Calu3 (cell line): ENCODE measurements at regions not wholly inside any gene's neighbourhood (a gene's known extent, or its start where the extent isn't known, plus 50 kb on each side); places are given as distances from the start of the nearest gene placed in this dataset.

Source experiments
- BruUV-seq: library from RNA; stranded (reverse); fragments of 400-500 nt; replicated peaks from 2 replicates; lab custom pipeline; 2021; lab: Mats Ljungman, UMichigan
- CTCF ChIA-PET: fragments of 300-600 bp; sonication (Branson Sonifier 250); formaldehyde crosslinking; loops from one replicate; lab custom pipeline; 2022; ENCODE audit warnings: antibody characterized with exemption; lab: Charles Lee
- DNase-seq: peaks from one replicate; pipeline ENCODE4 v3.0.0; 2022
- H3K27ac Mint-ChIP-seq: one replicate; pipeline ENCODE4 v1.8.0; 2022; ENCODE audit warnings: mixed read lengths; ENCODE audit not compliant: unreplicated experiment
- H3K27me3 Mint-ChIP-seq: one replicate; pipeline ENCODE4 v1.8.0; 2022; ENCODE audit warnings: mixed read lengths; ENCODE audit not compliant: unreplicated experiment
- H3K36me3 Mint-ChIP-seq: one replicate; pipeline ENCODE4 v1.8.0; 2022; ENCODE audit warnings: mild to moderate bottlenecking, moderate library complexity, mixed read lengths; ENCODE audit not compliant: insufficient read depth, unreplicated experiment
- H3K4me1 Mint-ChIP-seq: one replicate; pipeline ENCODE4 v1.8.0; 2022; ENCODE audit warnings: mild to moderate bottlenecking, low read depth, mixed read lengths; ENCODE audit not compliant: unreplicated experiment
- H3K4me3 Mint-ChIP-seq: one replicate; pipeline ENCODE4 v1.8.0; 2022; ENCODE audit warnings: mild to moderate bottlenecking, low read depth, moderate library complexity, mixed read lengths; ENCODE audit not compliant: unreplicated experiment
- H3K9me3 Mint-ChIP-seq: one replicate; pipeline ENCODE4 v1.8.0; 2022; ENCODE audit warnings: low read depth, mixed read lengths; ENCODE audit not compliant: unreplicated experiment
- CTCF ChIP-seq: fragments of 200-600 bp; IDR thresholded peaks from one replicate; pipeline ENCODE4 v1.8.0; 2022; ENCODE audit warnings: antibody characterized with exemption; ENCODE audit not compliant: unreplicated experiment
- intact Hi-C: fragments of 100-400 bp; cut with micrococcal nuclease; formaldehyde crosslinking; loops from one replicate; pipeline ENCODE4 v1.10.0; 2022; ENCODE audit not compliant: unreplicated experiment

GRCh38 chr5:164051745-164052144 lies 546.3 kb downstream of the MAT2B start:
- no TSS peak for BruUV-seq
- DNase-seq, result no peak
- Mint-ChIP-seq H3K27ac (no peak overlapping the region), H3K4me3 (no peak overlapping the region), H3K9me3 (no peaks in the 10 kb centered on the region), H3K27me3 (no peaks in the 10 kb centered on the region), H3K36me3 (no peaks in the 10 kb centered on the region), H3K4me1 (no peaks in the 10 kb centered on the region)
- intact Hi-C loops, result no loop called here
- CTCF ChIA-PET, result no interaction called here
- no peak for TF ChIP-seq CTCF

GRCh38 chr5:164052536-164053093 lies 547.2 kb downstream of the MAT2B start:
- H3K4me1 Mint-ChIP-seq, result no peaks in the 10 kb centered on the region
- CTCF ChIA-PET, result no interaction called here
- no peak overlapping the region for H3K4me3 Mint-ChIP-seq
- intact Hi-C loops, result no loop called here
- no peak overlapping the region for H3K27ac Mint-ChIP-seq
- TF ChIP-seq CTCF, result no peak
- H3K36me3 Mint-ChIP-seq, result no peaks in the 10 kb centered on the region
- no peak for DNase-seq
- H3K9me3 Mint-ChIP-seq, result no peaks in the 10 kb centered on the region
- BruUV-seq, result no TSS peak
- H3K27me3 Mint-ChIP-seq, result no peaks in the 10 kb centered on the region

GRCh38 chr5:164053123-164053522 lies 547.7 kb downstream of the MAT2B start:
- H3K36me3 Mint-ChIP-seq, result no peaks in the 10 kb centered on the region
- no peaks in the 10 kb centered on the region for H3K4me1 Mint-ChIP-seq
- no peak for DNase-seq
- H3K4me3 Mint-ChIP-seq, result no peak overlapping the region
- intact Hi-C loops, result no loop called here
- no peak overlapping the region for H3K27ac Mint-ChIP-seq
- BruUV-seq, result no TSS peak
- H3K9me3 Mint-ChIP-seq, result no peaks in the 10 kb centered on the region
- TF ChIP-seq CTCF, result no peak
- CTCF ChIA-PET, result no interaction called here
- H3K27me3 Mint-ChIP-seq, result no peaks in the 10 kb centered on the region

GRCh38 chr5:164054461-164054860 lies 549.0 kb downstream of the MAT2B start:
- DNase-seq, result no peak
- Mint-ChIP-seq H3K4me1 (no peaks in the 10 kb centered on the region), H3K9me3 (no peaks in the 10 kb centered on the region), H3K36me3 (no peaks in the 10 kb centered on the region), H3K27ac (no peak overlapping the region), H3K27me3 (no peaks in the 10 kb centered on the region), H3K4me3 (no peak overlapping the region)
- TF ChIP-seq CTCF, result no peak
- no TSS peak for BruUV-seq
- intact Hi-C loops, result no loop called here
- CTCF ChIA-PET, result no interaction called here
